GM20000 (cell line): ENCODE measurements at regions not wholly inside any gene's neighbourhood (a gene's known extent, or its start where the extent isn't known, plus 50 kb on each side); places are given as distances from the start of the nearest gene placed in this dataset.
"Not testable (repeated sequence)": the region's sequence is repeated elsewhere in the genome, so short reads cannot be mapped to it uniquely, and the experiment has no call there.

Source experiments
- DNase-seq: peaks from one replicate; pipeline ENCODE4 v3.0.0; 2012; ENCODE audit warnings: low spot score
- CTCF ChIP-seq: IDR thresholded peaks from 2 replicates; pipeline ENCODE4 v1.5.1; 2012; ENCODE audit warnings: mild to moderate bottlenecking, control low read depth; ENCODE audit errors: extremely low read depth, missing control alignments

GRCh38 chr6:138667408-138667807 is 106.2 kb upstream of the CCDC28A start:
- no peak for TF ChIP-seq CTCF
- no peak for DNase-seq

- no peak for TF ChIP-seq CTCF
- DNase-seq = no peak
Measured at GRCh38 chr6:138671351-138671750, 102.2 kb upstream of the CCDC28A start.

- no peak for DNase-seq
- TF ChIP-seq CTCF = no peak
Measured at GRCh38 chr6:138673346-138674014, 100.1 kb upstream of the CCDC28A start.

- DNase-seq = not testable (repeated sequence)
Measured at GRCh38 chr6:138674444-138674843, 99.1 kb upstream of the CCDC28A start.

- no peak for DNase-seq
- no peak for TF ChIP-seq CTCF
Measured at GRCh38 chr6:138677538-138677937, 96.0 kb upstream of the CCDC28A start.

GRCh38 chr6:138678168-138678567 is 95.4 kb upstream of the CCDC28A start:
- no peak for DNase-seq
- no peak for TF ChIP-seq CTCF

GRCh38 chr6:138680085-138680484 is 93.5 kb upstream of the CCDC28A start:
- no peak for TF ChIP-seq CTCF
- no peak for DNase-seq

GRCh38 chr6:138681627-138682026 is 91.9 kb upstream of the CCDC28A start:
- TF ChIP-seq CTCF = no peak
- no peak for DNase-seq
